GM12892 (cell line): ENCODE measurements at regions not wholly inside any gene's neighbourhood (a gene's known extent, or its start where the extent isn't known, plus 50 kb on each side); places are given as distances from the start of the nearest gene placed in this dataset.

Experiments
- POLR2A ChIP-seq: IDR thresholded peaks from 2 replicates; pipeline ENCODE4 v1.6.1; 2011; ENCODE audit warnings: low read depth, low read length, control low read depth
- TAF1 ChIP-seq: IDR thresholded peaks from 2 replicates; pipeline ENCODE4 v1.6.1; 2011; ENCODE audit warnings: low read depth, mild to moderate bottlenecking, control low read depth, low read length, borderline replicate concordance

DNA sequence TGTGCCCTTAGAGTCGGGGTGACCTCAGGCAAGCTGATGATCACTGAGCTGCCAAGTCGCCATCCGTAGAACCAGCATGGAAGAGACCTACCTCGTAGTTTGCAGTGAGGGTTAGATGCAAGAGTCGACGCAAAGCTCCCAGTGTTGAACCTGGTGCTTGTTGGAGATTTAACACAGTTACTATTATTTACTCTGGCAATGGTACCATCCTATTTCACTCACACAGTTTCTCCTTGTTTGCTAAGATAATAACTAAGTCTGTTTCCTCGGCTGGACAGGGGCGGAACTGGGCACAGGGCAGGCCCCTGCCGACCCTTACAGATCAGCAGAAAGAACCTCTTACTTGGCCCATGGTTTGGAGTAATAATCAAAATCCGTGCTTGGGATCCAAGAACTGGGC lies 85.5 kb downstream of the ACAA2 start:
- TF ChIP-seq POLR2A: no peak
- TF ChIP-seq TAF1: no peak
